Osteoblast (primary cell): ENCODE measurements at regions not wholly inside any gene's neighbourhood (a gene's known extent, or its start where the extent isn't known, plus 50 kb on each side); places are given as distances from the start of the nearest gene placed in this dataset.

ENCODE experiments used
- DNase-seq: peaks from one replicate; pipeline ENCODE4 v3.0.0; 2011; ENCODE audit warnings: low spot score, mixed read lengths; ENCODE audit not compliant: insufficient read length; ENCODE audit errors: missing footprints
- H2AFZ ChIP-seq: 2 replicates; pipeline ENCODE4 v1.6.0; 2011; ENCODE audit warnings: mild to moderate bottlenecking, low read length
- H3K27ac ChIP-seq: 2 replicates; pipeline ENCODE4 v1.5.1; 2011; ENCODE audit warnings: mild to moderate bottlenecking, low read depth, low read length, moderate library complexity
- H3K27me3 ChIP-seq: 2 replicates; pipeline ENCODE4 v1.6.0; 2012; ENCODE audit warnings: mild to moderate bottlenecking, control low read depth, inconsistent platforms, low read length, moderate library complexity; ENCODE audit not compliant: insufficient read depth
- H3K36me3 ChIP-seq: 2 replicates; pipeline ENCODE4 v1.5.1; 2011; ENCODE audit warnings: mild to moderate bottlenecking, low read length, control low read depth, moderate library complexity; ENCODE audit not compliant: insufficient read depth
- H3K4me1 ChIP-seq: 2 replicates; pipeline ENCODE4 v1.5.1; 2011; ENCODE audit warnings: mild to moderate bottlenecking, low read length, control low read depth, moderate library complexity; ENCODE audit not compliant: insufficient read depth
- H3K4me2 ChIP-seq: 2 replicates; pipeline ENCODE4 v1.6.0; 2011; ENCODE audit warnings: mild to moderate bottlenecking, low read length; ENCODE audit not compliant: insufficient read depth
- H3K4me3 ChIP-seq: fragments of 200-600 bp; sonication (generic); 3 replicates; pipeline ENCODE4 v1.5.1; 2012; ENCODE audit warnings: mild to moderate bottlenecking, low read length, inconsistent platforms; ENCODE audit not compliant: insufficient read depth
- H3K79me2 ChIP-seq: 2 replicates; pipeline ENCODE4 v1.6.0; 2012; ENCODE audit warnings: mild to moderate bottlenecking, low read length, control low read depth, inconsistent platforms; ENCODE audit not compliant: insufficient read depth
- H3K9me3 ChIP-seq: 2 replicates; pipeline ENCODE4 v1.5.1; 2011; ENCODE audit warnings: low read depth, low read length, control low read depth
- H4K20me1 ChIP-seq: 2 replicates; pipeline ENCODE4 v1.6.0; 2012; ENCODE audit warnings: mild to moderate bottlenecking, low read length, control low read depth; ENCODE audit not compliant: insufficient read depth
- CTCF ChIP-seq: IDR thresholded peaks from 2 replicates; pipeline ENCODE4 v1.5.1; 2011; ENCODE audit warnings: mild to moderate bottlenecking, low read depth, low read length, moderate library complexity; ENCODE audit errors: extremely low read depth

DNA sequence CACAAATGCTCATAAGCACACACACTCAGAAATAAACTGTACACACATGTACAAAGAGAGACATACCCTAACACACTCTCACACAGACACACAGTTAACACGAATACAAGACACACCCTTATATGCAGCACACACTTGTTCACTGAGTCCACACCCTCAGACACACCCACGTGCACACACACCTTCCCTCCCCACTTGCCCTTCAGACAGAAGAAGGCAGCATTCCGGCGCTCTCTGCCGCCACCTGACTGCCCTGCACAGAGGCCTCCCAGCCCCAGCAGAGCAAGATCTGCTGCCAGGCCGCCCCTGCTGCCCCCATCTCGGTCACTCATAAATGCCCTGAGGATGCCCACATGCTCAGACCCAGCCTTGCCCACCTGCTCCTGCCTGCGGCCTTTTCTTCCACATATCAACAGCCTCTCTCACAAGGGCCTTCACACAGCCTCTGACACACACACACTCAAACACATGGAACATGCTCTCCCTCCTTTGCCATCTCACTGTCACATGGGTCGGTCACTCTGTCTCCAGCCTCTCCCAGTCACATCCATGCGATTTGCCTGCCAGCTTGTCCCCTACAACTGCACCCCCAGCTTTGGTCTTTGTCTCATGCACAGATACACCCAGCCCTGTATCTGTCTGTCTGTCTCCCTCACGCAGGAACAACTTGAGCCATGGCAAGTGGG is 71.1 kb downstream of the EPHB3 start:
- no peak overlapping the region for H3K4me3 ChIP-seq
- no peak for TF ChIP-seq CTCF
- no peak overlapping the region for H2AFZ ChIP-seq
- H3K4me1 ChIP-seq, result peaks cover 11% of the 10 kb centered on the region
- H3K36me3 ChIP-seq, result no peaks in the 10 kb centered on the region
- no peaks in the 10 kb centered on the region for H4K20me1 ChIP-seq
- H3K27ac ChIP-seq, result no peak overlapping the region
- H3K27me3 ChIP-seq, result peaks cover 19% of the 10 kb centered on the region
- no peak overlapping the region for H3K4me2 ChIP-seq
- DNase-seq, result peak; percentile 62
- no peaks in the 10 kb centered on the region for H3K9me3 ChIP-seq
- H3K79me2 ChIP-seq, result no peaks in the 10 kb centered on the region
